ENCODE measurements at regions not wholly inside any gene's neighbourhood (a gene's known extent, or its start where the extent isn't known, plus 50 kb on each side); places are given as distances from the start of the nearest gene placed in this dataset.

DNA sequence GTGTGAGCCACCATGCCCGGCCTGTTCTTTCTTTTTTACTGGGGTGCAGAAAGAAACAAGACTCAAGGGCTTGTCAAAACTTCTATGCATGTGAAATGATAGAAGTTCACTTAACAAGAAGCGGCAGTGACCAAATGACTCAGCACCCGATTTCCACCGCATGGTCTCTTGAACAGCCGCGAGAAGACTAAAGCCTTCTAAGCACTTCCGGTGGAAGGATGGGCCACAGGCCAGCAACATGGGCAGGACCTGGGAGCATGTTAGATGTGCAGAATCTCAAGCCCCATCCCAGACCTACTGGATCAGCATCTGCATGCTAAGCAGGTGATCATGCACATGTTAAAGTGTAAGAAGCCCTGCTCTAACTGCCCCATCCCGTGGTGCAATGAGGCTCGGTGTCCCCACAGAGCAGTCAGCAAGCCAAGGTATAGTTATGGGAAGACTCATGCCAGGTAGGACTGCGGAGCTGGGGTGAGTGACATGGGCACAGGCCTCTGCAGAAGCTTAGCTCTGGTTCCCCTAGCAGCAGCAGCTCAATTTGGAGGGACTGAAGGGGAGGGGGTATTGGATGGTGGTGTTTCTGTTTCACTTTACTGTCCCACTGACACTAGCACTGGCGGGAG, 88.5 kb upstream of the HNF1B start:
- Histone ChIP-seq H3K36me3 (ENCODE audit: control insufficient read depth, insufficient read depth, low read length) (no peaks in the 10 kb centered on the region), H3K27me3 (replicated peaks; ENCODE audit: control insufficient read depth, insufficient read depth, low read length) (no peaks in the 10 kb centered on the region), H3K9me3 (no peaks in the 10 kb centered on the region), H3K4me3 (ENCODE audit: low read depth, low read length) (no peak overlapping the region), H3K4me1 (peaks cover 49% of the 10 kb centered on the region)
- no peaks in the 10 kb centered on the region for H3K27me3 Mint-ChIP-seq (ENCODE audit: insufficient read depth, unreplicated experiment)
- intact Hi-C loops (cut with micrococcal nuclease; ENCODE audit: unreplicated experiment) = no loop called here
- ChIA-PET CTCF (no interaction called here), POLR2A (no interaction called here)
- H3K27ac Mint-ChIP-seq (ENCODE audit: unreplicated experiment) = peak overlapping the region; percentile 42
- H3K4me1 Mint-ChIP-seq (ENCODE audit: low read depth, unreplicated experiment) = peaks cover 68% of the 10 kb centered on the region
- no peak for DNase-seq
- TF ChIP-seq, protein P1, sequence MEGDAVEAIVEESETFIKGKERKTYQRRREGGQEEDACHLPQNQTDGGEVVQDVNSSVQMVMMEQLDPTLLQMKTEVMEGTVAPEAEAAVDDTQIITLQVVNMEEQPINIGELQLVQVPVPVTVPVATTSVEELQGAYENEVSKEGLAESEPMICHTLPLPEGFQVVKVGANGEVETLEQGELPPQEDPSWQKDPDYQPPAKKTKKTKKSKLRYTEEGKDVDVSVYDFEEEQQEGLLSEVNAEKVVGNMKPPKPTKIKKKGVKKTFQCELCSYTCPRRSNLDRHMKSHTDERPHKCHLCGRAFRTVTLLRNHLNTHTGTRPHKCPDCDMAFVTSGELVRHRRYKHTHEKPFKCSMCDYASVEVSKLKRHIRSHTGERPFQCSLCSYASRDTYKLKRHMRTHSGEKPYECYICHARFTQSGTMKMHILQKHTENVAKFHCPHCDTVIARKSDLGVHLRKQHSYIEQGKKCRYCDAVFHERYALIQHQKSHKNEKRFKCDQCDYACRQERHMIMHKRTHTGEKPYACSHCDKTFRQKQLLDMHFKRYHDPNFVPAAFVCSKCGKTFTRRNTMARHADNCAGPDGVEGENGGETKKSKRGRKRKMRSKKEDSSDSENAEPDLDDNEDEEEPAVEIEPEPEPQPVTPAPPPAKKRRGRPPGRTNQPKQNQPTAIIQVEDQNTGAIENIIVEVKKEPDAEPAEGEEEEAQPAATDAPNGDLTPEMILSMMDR (IDR thresholded peaks at IDR 0.05; ENCODE audit: insufficient read depth in 1 of 2, low read depth in 1 of 2, low read length in 1 of 2, severe bottlenecking in 1 of 2, unreplicated experiment in 1 of 2) = no peak
- BruUV-seq (replicated peaks) = no TSS peak
- H3K9me3 Mint-ChIP-seq (ENCODE audit: unreplicated experiment) = no peaks in the 10 kb centered on the region
- H3K4me3 Mint-ChIP-seq (ENCODE audit: unreplicated experiment) = no peak overlapping the region
- peaks cover 8% of the 10 kb centered on the region for H3K36me3 Mint-ChIP-seq (ENCODE audit: insufficient read depth, unreplicated experiment)

DNA sequence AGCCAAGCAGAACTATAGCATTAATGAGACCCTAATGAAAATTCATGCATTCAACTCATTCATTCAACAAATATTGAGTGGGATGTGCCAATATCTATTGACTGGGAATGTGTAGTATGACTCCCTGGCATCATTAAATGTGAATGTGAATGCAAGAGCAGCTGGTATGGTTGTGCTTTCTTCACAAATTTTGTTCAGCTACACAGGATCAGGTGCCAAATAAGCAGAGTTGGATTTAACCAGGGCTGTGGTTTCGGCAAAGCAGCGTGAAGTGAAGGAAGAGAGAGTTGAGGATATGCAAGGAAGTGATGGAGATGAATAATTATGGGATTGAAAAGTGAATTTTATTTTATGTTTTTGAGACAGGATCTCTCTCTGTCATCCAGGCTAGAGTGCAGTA, 87.1 kb upstream of the HNF1B start:
- Histone ChIP-seq H3K9me3 (no peaks in the 10 kb centered on the region), H3K4me1 (peaks cover 58% of the 10 kb centered on the region), H3K27me3 (replicated peaks; ENCODE audit: control insufficient read depth, insufficient read depth, low read length) (no peaks in the 10 kb centered on the region), H3K36me3 (ENCODE audit: control insufficient read depth, insufficient read depth, low read length) (no peaks in the 10 kb centered on the region), H3K4me3 (ENCODE audit: low read depth, low read length) (no peak overlapping the region)
- TF ChIP-seq, protein P1 (IDR thresholded peaks at IDR 0.05; ENCODE audit: insufficient read depth in 1 of 2, low read depth in 1 of 2, low read length in 1 of 2, severe bottlenecking in 1 of 2, unreplicated experiment in 1 of 2) = no peak
- POLR2A ChIA-PET = no interaction called here
- intact Hi-C loops (cut with micrococcal nuclease; ENCODE audit: unreplicated experiment) = loop anchor here (2.0 kb wide), 1 partner anchor 87 kb away; the partner anchor contains the start of gene HNF1B
- DNase-seq = no peak
- Mint-ChIP-seq H3K27me3 (ENCODE audit: insufficient read depth, unreplicated experiment) (no peaks in the 10 kb centered on the region), H3K4me1 (ENCODE audit: low read depth, unreplicated experiment) (peaks cover 72% of the 10 kb centered on the region), H3K4me3 (ENCODE audit: unreplicated experiment) (no peak overlapping the region), H3K36me3 (ENCODE audit: insufficient read depth, unreplicated experiment) (peaks cover 8% of the 10 kb centered on the region), H3K9me3 (ENCODE audit: unreplicated experiment) (no peaks in the 10 kb centered on the region), H3K27ac (ENCODE audit: unreplicated experiment) (peak overlapping the region; percentile 80)
- no TSS peak for BruUV-seq (replicated peaks)
- CTCF ChIA-PET = no interaction called here

DNA sequence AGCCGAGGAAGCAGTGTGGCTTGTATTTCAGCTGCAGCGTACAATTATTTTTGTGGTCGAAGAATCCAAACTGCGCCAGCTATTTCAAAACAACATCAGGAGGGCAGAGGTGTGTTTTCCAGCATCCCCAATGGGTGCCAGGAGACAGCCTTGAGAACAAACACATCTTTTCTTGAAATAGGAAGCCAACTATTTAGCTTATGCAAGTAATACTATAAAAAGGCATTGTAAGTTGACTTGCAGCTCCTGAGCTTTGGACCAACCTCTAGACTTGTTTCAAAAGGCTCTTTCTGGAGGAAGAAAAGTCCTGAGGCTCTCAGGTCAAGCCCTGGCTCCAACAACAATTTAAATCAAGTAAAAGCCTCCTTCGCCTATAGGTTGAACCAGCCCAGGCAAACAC, 86.6 kb upstream of the HNF1B start:
- ChIA-PET CTCF (no interaction called here), POLR2A (no interaction called here)
- Histone ChIP-seq H3K27me3 (replicated peaks; ENCODE audit: control insufficient read depth, insufficient read depth, low read length) (no peaks in the 10 kb centered on the region), H3K4me1 (peaks cover 62% of the 10 kb centered on the region), H3K4me3 (ENCODE audit: low read depth, low read length) (no peak overlapping the region), H3K9me3 (no peaks in the 10 kb centered on the region), H3K36me3 (ENCODE audit: control insufficient read depth, insufficient read depth, low read length) (no peaks in the 10 kb centered on the region)
- Mint-ChIP-seq H3K27me3 (ENCODE audit: insufficient read depth, unreplicated experiment) (no peaks in the 10 kb centered on the region), H3K27ac (ENCODE audit: unreplicated experiment) (peak overlapping the region; percentile 80), H3K9me3 (ENCODE audit: unreplicated experiment) (no peaks in the 10 kb centered on the region), H3K4me1 (ENCODE audit: low read depth, unreplicated experiment) (peaks cover 67% of the 10 kb centered on the region), H3K4me3 (ENCODE audit: unreplicated experiment) (no peak overlapping the region), H3K36me3 (ENCODE audit: insufficient read depth, unreplicated experiment) (peaks cover 8% of the 10 kb centered on the region)
- intact Hi-C loops (cut with micrococcal nuclease; ENCODE audit: unreplicated experiment) = loop anchor here (2.0 kb wide), 1 partner anchor 87 kb away; the partner anchor contains the start of gene HNF1B
- DNase-seq = no peak
- TF ChIP-seq, protein P1 (IDR thresholded peaks at IDR 0.05; ENCODE audit: insufficient read depth in 1 of 2, low read depth in 1 of 2, low read length in 1 of 2, severe bottlenecking in 1 of 2, unreplicated experiment in 1 of 2) = no peak
- no TSS peak for BruUV-seq (replicated peaks)
